Medulla oblongata (tissue), 1 donor: ENCODE measurements at regions not wholly inside any gene's neighbourhood (a gene's known extent, or its start where the extent isn't known, plus 50 kb on each side); places are given as distances from the start of the nearest gene placed in this dataset.
A peak's percentile ranks its signal among the peaks of the same experiment; 100 is the strongest.

Source experiments
- DNase-seq: peaks from one replicate; pipeline ENCODE4 v3.0.0-alpha.2; 2015; ENCODE audit errors: extremely low spot score

DNA sequence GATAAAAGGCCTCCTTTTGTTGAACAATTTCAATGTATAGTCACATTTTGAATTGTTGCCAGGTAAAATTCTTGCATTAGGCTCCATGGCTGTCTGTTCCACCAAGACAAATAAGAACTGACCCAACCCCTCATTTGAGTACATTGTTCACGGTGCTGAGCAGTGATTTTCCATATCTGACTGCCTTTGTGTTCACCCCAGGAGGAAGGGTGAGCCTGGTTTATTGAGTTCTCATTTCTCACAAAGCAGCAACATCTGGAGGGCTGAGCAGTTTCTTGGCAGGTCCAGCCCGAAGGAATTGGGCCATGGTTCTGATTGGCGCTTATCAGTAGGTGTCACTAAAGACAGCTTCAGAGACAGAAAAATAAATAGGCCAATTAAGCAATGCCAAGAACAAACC is 149.1 kb downstream of the BMP4 start:
- no peak for DNase-seq

DNA sequence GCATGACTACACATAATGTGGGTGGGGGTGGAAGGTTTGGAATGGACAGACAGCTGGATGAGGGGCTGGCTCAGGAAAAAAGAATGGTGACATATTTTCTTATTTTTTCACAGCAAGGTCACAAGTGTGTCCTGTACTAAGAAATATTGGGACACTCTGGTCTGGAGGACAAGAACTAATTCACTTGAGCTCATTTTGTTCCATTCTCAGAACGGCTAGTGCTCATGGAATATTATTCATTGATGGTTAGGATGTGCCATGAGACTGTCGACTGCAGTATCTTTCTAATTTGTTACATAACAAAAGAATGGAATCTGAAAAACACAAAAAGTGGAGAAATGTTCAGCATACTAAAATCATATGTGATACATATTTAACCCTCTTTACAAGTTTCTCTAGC is 149.5 kb downstream of the BMP4 start:
- no peak for DNase-seq

DNA sequence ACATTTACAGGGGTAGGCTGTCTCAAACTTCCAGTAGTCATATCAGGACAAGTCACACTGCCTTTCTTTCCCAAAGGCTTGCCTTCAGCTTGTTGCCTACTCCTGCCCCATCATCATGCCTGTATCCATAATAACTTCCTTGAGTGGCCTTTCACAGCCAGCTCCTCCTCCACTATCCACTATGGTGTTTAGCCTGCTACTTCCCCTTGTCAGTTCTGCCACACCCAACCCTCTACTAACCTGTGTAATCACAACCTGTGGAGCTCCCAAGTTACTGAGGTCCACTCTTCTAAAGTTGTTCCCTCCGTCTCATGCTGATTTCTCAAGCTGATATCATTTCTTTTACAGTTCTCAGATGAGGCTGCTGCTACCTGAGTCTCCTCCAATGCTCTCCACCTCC is 159.9 kb downstream of the BMP4 start:
- no peak for DNase-seq

DNA sequence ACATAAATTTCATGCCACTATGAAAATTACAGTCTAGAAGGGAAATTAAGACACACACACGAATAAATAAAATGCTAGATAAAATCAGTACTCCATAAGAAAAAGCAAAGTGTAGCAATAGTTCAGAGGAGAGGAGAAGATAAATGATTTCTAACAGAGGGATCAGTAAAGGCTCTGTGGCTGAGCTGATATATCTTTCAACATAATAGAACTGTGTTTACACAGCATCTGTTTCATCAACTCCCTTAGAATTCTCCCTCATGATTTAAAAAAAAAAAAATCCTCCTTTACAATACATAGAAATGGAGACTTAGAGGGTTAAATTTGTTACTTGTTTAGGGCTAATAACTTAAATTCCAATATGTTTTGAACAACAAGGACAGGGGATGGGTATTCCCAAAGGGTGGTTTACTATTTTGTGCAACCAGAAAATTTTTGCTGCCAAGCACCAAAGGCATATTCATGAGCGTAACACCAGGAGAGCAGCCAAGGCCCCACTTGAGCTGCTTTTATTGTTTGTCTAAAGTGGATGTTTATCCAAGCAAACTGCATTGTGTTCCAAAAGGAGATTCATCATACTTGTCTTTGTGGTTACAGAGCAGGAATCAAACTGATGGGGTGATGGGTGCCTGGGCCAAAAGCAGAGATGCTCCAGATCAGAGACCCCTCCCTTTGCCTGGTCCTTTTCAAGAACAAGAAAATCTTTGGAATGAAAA is 162.7 kb downstream of the BMP4 start:
- DNase-seq = peak; percentile 75

DNA sequence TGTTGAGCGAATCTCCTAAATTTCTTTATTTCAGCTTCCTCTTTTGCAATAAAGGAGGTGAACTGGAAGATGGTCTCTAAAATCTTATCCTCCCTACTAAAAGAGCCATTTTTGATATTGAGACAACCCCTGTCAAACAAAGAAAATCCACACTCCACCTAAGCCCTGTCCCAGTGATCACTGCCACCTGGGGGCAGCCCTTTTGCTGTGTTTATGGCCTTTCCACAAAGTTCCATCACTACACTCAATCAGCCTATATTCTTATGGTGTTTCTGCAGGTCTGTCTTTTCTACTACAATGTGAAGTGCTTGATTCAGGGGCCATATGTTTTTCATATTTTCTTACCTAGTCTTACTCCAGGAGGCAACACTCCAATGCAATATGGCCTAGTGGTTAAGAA is 163.7 kb downstream of the BMP4 start:
- no peak for DNase-seq

DNA sequence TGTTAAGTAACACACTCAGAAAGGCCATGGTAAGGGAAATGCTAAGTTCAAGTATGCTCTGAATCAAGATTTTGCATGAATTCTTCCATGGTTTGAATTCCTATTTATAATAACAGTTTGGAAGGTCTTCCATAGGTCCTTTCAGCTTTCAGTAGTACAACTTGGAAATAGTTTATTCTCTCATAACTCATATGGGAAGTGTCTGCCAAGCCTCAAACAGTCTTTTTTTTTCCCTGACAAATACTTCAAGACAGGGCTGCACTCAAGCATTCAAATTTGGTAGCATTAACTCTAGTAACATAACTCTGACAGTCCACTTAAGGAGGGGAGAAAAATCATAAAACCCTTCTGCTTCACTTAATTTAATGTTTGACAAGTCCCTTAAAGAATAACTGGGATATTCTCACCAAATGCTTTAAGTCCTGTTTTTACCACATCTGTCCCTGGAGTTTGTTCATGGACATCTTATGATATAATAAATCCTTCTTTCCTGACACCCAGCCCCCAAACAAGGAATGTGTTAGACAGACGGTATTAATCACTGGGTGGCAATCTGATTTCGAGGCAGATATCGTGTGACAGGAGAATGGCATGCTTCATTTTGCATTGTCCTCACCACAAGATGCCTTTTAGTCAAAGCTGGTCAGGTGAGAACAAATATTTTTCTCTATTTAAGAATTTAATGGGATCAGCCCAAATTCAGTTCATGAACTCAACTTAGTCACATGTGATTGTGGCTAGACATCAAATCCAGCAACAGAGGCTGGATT is 165.7 kb downstream of the BMP4 start:
- no peak for DNase-seq

DNA sequence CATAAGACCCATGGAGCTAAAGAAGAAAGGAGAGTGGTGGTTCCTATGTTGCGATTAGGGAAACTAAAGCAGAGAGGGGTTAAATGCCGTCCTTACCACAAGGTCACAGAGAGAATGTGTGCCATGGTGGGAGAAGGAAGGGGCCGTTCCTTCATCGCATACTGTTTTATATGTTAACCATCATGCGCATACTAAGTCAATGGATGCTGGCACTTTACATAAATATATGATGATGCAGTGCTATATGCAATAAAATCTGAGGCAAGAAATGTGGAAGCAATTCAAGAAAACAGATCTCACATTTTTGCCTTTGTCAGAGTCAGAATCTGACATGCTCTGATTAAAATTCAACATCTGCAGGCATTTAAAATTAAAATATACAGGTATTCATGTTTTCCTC is 168.1 kb downstream of the BMP4 start:
- DNase-seq = no peak

DNA sequence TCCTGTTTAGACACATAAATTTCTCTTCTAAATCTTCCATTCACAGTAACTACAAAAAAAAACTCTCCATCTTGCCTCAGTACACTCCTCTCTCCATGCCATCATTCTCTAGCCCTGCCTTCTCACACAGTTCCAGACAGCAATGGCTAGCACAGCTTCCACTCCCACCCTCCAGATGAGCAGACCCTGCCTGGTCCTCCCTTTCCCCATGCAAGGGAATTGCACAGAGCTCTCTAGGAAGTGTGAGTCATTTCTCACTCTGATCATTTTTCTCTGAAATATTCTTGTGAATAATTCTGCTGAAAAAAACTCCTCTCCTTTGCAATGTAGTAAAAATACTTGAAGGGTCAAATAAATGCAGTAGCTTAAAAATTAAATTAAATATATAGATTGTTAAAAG is 170.6 kb downstream of the BMP4 start:
- no peak for DNase-seq

DNA sequence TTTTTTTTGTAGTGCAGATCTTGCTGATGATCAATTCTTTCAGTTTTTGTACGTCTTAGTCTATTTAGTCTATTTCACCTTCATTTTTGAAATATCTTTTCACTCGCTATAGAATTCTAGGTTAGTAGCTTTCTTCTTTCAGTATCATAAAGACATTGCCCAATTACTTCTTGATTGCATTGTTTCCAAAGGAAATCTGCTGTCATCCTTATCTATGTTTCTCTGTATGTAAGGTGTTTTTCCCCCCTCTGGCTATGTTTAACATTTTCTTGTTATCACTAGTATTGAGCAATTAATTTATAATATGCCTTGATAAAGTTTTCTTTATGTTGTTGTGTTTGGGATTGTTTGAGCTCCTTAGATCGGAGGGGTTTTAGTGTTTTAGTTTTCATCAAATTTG is 171.9 kb downstream of the BMP4 start:
- no peak for DNase-seq

DNA sequence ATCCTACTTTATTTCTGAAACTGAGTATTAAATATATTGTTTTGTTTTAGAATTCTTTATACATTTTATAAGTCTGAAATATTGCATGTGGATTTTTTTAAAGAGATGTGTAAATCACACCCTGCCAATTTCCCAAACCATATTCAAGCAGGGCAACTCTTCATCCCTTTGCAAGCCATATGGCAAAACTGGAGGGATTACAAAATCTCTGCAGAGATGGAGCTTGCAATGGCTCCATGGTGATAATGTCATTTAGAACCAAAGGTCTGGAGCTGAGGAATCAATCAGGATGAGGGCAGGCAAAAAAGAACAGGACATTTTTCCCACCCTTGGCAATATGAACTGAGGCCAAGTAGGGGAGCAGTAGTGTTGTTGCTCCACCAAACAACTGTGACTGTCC is 173.4 kb downstream of the BMP4 start:
- no peak for DNase-seq

DNA sequence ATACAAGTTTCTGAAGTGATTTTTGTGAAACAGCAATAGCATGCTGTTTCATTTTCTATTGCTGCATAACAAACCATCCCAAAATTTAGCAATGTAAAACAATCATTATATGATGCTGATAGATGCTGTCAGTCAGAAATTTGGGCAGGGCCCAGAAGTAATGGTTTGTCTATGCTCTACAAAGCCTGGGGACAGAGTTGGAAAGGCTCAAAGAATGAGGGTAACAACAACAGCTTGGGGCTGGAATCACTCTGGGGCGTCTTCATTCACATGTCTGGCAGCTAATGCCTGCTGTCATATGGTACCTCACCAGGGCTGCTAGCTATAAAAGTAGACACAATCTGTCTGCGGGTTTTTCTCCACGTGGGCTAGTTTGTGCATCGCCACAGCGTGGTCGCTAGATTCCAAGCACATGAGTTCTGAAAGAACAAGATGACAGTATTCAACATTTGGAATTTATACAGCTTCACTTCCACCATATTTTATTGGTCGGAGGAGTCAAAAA is 176.5 kb downstream of the BMP4 start:
- DNase-seq = no peak

DNA sequence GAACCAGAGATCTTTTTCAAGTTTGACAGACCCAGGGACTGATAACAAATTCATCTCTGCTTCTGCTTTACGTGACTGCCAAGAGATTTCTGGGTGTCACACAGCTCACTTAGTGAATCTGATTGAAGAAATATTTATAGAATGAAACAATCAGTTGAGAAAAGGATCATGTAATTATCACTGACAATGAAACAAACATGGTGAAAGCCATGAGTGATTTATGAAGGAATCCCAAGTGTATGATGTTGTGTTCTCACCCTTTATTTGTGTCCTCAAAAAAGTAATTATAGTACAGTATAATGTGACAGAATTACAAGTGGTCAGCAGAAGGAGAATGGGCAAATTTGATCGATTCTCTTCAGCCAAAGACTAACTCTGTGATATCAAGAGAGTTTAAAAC is 177.3 kb downstream of the BMP4 start:
- DNase-seq = no peak

DNA sequence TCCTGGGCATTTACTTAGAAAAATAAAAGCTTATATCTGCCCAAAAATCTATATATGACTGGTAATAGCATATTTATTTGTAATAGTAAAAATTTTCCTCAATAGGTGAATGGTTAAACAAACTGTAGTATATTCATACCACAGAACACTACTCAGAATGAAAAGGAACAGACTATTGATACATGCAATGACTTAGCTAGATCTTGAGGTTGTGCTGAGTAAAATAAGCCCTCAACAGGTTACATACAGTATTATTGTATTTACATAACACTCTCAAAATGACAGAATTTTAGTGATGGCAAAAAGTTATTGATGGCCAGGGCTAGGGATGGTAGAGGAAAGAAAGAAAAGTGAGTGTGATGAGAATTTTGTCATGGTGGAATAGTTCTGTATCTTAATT is 178.4 kb downstream of the BMP4 start:
- no peak for DNase-seq

DNA sequence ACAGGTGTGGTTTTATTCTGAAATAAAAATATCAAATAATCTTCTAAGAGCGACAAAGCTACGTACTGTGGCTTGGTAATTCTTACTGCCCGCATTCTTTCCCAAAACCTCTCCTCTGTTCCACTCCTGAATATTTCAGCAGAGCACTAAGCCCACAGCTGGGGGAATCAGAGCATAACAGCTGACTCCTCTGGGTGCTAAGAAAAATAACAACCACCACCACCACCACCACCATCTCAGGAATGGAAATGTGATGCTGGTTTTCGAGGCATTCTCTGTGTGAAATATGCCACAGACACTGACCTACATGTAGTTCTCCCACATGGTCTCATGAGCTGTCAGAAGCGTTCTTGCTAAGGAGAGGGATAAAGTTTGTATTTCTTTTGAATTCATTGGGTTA is 183.7 kb downstream of the BMP4 start:
- no peak for DNase-seq

DNA sequence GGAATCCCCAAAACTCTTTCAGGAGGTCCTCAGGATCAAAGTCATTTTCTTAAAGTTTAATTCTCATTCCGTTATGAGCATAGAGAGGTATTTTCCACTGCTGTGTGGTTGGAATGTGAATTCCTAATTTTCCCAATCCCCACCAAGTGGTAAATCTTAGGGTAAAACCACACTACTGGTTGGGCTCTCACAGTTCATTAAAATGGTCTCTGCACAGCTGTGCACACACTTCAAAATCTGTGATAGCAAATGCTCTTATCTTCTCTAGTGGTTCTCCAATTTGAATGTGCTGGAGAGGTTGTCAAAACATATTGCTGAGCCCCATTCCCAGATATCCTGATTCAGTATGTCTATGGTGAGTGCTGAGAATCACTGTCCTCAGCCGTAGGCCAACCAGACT is 189.1 kb downstream of the BMP4 start:
- DNase-seq = no peak

DNA sequence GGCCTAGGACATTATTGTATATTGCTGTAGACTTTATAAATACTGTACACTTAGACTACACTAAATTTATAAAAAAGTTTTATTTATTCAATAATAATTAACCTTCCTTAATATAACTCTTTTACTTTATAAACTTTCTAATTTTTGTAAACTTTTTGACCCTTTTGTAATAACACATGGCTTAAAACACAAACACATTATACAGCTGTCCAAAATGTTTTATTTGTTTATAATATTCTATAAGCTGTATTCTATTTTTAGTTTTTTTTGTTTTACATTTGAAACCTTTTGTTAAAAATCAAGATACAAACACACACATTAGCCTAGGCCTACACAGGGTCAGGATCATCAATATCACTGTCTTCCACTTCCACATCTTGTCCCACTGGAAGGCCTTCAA is 190.0 kb downstream of the BMP4 start:
- no peak for DNase-seq

DNA sequence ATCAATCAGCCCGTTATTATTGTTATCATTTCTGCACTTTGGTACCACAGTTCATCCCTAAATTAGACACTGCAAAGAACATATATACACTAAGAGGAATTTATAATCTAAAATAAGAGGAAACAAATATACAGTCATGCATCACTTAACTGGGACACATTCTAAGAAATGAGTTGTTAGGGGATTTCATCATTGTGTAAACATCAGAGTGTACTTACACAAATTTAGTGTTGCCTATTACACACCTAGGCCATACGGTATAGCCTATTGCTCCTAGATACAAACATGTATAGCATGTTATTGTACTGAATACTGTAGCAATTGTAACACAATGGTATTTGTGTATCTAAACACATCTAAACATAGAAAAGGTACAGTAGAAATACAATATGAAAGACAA is 190.5 kb downstream of the BMP4 start:
- no peak for DNase-seq

DNA sequence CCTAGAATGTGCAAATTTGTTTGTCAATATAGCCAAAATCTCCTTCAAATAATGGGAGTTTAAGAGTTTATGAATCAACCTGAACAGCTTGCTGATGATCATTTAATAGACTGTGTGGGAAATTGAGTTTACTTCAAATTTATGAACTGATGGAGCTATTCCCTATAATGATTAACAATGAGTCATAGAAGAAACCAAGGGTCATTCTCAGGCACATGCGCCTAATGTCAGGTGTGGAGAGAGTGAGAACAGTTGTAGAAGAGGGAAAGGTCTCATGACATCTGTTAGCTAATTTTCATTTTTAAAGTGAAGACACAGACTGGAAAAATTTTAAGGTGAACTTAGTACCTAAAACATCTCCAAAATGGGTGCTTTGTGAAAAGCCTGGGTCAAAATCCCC is 191.8 kb downstream of the BMP4 start:
- DNase-seq = no peak

DNA sequence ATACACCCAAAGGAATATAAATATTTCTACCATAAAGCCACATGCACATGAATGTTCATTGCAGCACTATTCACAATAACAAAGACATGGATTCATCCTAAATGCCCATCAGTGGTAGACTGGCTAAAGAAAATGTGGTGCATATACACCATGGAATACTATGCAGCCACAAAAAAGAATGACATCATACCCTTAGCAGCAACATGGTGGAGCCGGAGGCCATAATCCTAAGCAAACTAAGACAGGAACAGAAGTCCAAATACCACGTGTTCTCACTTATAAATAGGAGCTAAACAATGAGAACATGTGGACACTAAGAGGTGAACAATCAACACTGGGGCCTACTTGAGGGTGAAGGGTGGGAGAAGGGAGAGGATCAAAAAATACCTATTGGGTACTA is 198.5 kb downstream of the BMP4 start:
- no peak for DNase-seq

DNA sequence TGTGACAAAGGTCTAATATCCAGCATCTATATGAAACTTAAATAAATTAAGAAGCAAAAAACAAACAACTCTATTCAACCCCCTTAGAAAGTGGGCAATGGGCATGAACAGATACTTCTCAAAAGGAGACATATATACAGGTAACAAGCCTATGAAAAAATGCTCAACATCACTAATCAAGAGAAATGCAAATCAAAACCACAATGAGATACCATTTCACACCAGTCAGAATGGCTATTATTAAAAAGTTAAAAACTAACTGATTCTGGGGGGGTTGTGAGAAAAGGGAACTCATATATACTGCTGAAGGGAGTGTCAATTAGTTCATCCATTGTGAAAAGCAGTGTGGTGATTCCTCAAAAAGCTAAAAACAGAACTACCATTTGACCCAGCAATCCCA is 198.9 kb downstream of the BMP4 start:
- no peak for DNase-seq

DNA sequence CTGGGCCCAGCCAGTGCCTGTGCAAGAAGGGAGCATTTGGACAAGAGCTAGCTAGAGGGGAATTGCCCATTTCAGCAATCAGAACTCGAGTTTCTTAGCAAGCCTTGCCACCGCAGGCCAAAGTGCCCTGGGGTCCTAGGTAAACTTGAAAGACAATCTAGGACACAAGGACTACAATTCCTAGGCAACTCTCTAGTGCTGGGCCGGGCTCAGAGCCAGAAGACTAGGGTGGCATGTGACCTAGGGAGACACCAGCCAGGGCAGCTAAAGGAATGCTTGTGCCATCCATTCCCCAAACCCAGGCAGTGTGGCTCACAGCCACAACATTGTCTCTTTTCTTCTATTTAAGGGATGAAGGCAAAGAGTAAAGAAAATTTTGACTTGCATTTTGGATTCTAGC is 205.0 kb downstream of the BMP4 start:
- DNase-seq = peak; percentile 12

DNA sequence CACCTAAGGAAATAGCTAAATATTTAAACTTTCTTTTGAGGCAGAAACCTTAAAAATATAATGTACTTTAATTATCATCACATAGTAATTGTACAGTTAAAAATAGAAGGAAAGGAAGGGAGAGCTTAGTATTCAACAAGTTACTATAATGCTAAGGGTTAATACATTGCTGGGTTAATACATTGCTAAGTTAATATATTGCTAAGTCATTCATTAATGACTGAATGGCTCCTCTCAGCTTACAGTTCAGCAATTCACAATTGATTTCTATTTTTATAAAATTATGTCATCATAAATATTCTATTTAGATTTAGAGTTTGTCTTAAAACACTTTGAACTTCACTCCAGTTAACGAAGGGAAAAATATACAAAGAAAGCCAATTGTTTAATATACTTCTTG is 207.9 kb downstream of the BMP4 start:
- no peak for DNase-seq

DNA sequence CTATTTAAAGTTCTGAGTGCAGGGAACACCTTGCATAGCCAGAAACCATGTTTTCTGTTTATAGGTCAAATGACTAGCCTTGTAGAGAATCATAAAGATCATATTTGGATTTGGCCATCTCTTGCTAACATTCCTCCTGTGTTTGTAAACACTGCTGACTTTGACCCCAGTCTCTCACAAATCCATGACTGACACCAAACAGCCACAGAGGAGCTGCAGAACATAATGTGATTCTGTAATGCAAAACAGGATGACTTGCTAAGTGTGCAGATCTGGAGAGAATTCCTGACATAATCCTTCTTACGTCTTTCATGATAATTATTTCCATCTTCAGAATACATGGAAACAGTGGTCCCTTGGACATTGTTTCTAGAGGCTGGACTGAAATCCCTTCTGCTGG is 211.8 kb downstream of the BMP4 start:
- DNase-seq = no peak

DNA sequence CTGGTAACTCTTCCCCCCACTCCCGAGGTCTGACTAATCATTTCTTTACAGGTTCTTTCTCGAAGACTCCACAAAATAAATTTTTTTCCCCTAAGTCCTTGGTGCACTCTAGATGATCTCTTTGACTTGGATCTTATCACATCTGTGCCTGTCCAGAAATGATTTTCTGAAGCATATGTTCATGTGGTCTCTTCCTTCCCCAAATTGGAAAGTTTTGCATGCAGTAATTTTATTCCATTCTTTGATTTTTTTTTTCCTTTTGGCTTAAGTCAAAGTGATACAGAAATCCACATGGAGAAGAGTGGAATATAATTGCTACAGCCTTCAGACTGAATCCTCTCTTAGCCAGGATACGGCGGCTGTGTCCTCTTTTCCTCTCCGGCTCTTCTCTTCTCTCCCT is 213.3 kb downstream of the BMP4 start:
- no peak for DNase-seq
